ENCODE measurements at regions not wholly inside any gene's neighbourhood (a gene's known extent, or its start where the extent isn't known, plus 50 kb on each side); places are given as distances from the start of the nearest gene placed in this dataset.

GRCh38 chr12:87930033-87930432, 99.2 kb downstream of the C12orf50 start:
- DNase-seq, result no peak

- DNase-seq, result no peak
These were observed 99.9 kb downstream of the C12orf50 start for GRCh38 chr12:87929346-87929745.

- DNase-seq, result no peak
These were observed 101.2 kb downstream of the C12orf50 start for GRCh38 chr12:87928031-87928430.

- DNase-seq, result no peak
These were observed 104.2 kb downstream of the C12orf50 start for GRCh38 chr12:87925021-87925420.

- no peak for DNase-seq
These were observed 105.1 kb downstream of the C12orf50 start for GRCh38 chr12:87924149-87924548.

- DNase-seq, result no peak
These were observed 105.8 kb downstream of the C12orf50 start for GRCh38 chr12:87923361-87923760.

- no peak for DNase-seq
These were observed 106.5 kb downstream of the C12orf50 start for GRCh38 chr12:87922736-87923135.

- no peak for DNase-seq
These were observed 107.6 kb downstream of the C12orf50 start for GRCh38 chr12:87921621-87922020.

- DNase-seq, result no peak
These were observed 109.1 kb downstream of the C12orf50 start for GRCh38 chr12:87920139-87920538.

GRCh38 chr12:87901457-87901856, 127.7 kb downstream of the C12orf50 start:
- DNase-seq, result no peak

- DNase-seq, result no peak
These were observed 131.5 kb downstream of the C12orf50 start for GRCh38 chr12:87897662-87898061.

- DNase-seq, result no peak
These were observed 145.4 kb downstream of the C12orf50 start for GRCh38 chr12:87883806-87884205.

- DNase-seq, result no peak
These were observed 150.1 kb downstream of the C12orf50 start for GRCh38 chr12:87879141-87879540.

- DNase-seq, result no peak
These were observed 158.4 kb downstream of the C12orf50 start for GRCh38 chr12:87870493-87871460.

- no peak for DNase-seq
These were observed 159.1 kb downstream of the C12orf50 start for GRCh38 chr12:87870061-87870460.

GRCh38 chr12:87866578-87867292, 162.5 kb downstream of the C12orf50 start:
- peak; percentile 14 to 24 for DNase-seq

GRCh38 chr12:87861791-87862190, 167.4 kb downstream of the C12orf50 start:
- no peak for DNase-seq

GRCh38 chr12:87853448-87854003, 175.7 kb downstream of the C12orf50 start:
- no peak for DNase-seq

GRCh38 chr12:87849074-87849473, 180.1 kb downstream of the C12orf50 start:
- no peak for DNase-seq

GRCh38 chr12:87848248-87848868, 180.8 kb downstream of the C12orf50 start:
- peak; percentile 29 to 61 for DNase-seq

GRCh38 chr12:87847147-87847546, 182.1 kb downstream of the C12orf50 start:
- no peak for DNase-seq

GRCh38 chr12:87846045-87846444, 183.2 kb downstream of the C12orf50 start:
- DNase-seq, result no peak

- DNase-seq, result no peak
These were observed 187.3 kb downstream of the C12orf50 start for GRCh38 chr12:87841935-87842334.
